ENCODE measurements at regions not wholly inside any gene's neighbourhood (a gene's known extent, or its start where the extent isn't known, plus 50 kb on each side); places are given as distances from the start of the nearest gene placed in this dataset.

GRCh38 chr5:123755653-123756317 lies 243.8 kb downstream of the CSNK1G3 start:
- DNase-seq (ENCODE audit: low read depth) = no peak

- no peak for DNase-seq (ENCODE audit: low read depth)
Measured at GRCh38 chr5:123754908-123755307, 242.9 kb downstream of the CSNK1G3 start.

- no peak for DNase-seq (ENCODE audit: low read depth)
Measured at GRCh38 chr5:123753937-123754891, 242.2 kb downstream of the CSNK1G3 start.

- no peak for DNase-seq (ENCODE audit: low read depth)
Measured at GRCh38 chr5:123753180-123753936, 241.4 kb downstream of the CSNK1G3 start.

GRCh38 chr5:123752552-123753179 lies 240.7 kb downstream of the CSNK1G3 start:
- no peak for DNase-seq (ENCODE audit: low read depth)

GRCh38 chr5:123751670-123752069 lies 239.7 kb downstream of the CSNK1G3 start:
- no peak for DNase-seq (ENCODE audit: low read depth)

GRCh38 chr5:123748239-123748638 lies 236.3 kb downstream of the CSNK1G3 start:
- DNase-seq (ENCODE audit: low read depth) = no peak

- no peak for DNase-seq (ENCODE audit: low read depth)
Measured at GRCh38 chr5:123746683-123747360, 234.8 kb downstream of the CSNK1G3 start.

GRCh38 chr5:123743990-123744583 lies 232.1 kb downstream of the CSNK1G3 start:
- DNase-seq (ENCODE audit: low read depth) = no peak

- no peak for DNase-seq (ENCODE audit: low read depth)
Measured at GRCh38 chr5:123735384-123735783, 223.4 kb downstream of the CSNK1G3 start.

- DNase-seq (ENCODE audit: low read depth) = no peak
Measured at GRCh38 chr5:123732257-123732656, 220.3 kb downstream of the CSNK1G3 start.

- no peak for DNase-seq (ENCODE audit: low read depth)
Measured at GRCh38 chr5:123722451-123722850, 210.5 kb downstream of the CSNK1G3 start.

- no peak for DNase-seq (ENCODE audit: low read depth)
Measured at GRCh38 chr5:123721675-123722276, 209.8 kb downstream of the CSNK1G3 start.

- no peak for DNase-seq (ENCODE audit: low read depth)
Measured at GRCh38 chr5:123720955-123721354, 209.0 kb downstream of the CSNK1G3 start.

GRCh38 chr5:123720339-123720738 lies 208.4 kb downstream of the CSNK1G3 start:
- DNase-seq (ENCODE audit: low read depth) = no peak

- DNase-seq (ENCODE audit: low read depth) = no peak
Measured at GRCh38 chr5:123719004-123719403, 207.0 kb downstream of the CSNK1G3 start.

GRCh38 chr5:123718238-123718637 lies 206.3 kb downstream of the CSNK1G3 start:
- DNase-seq (ENCODE audit: low read depth) = no peak

GRCh38 chr5:123717139-123717538 lies 205.2 kb downstream of the CSNK1G3 start:
- DNase-seq (ENCODE audit: low read depth) = no peak

- DNase-seq (ENCODE audit: low read depth) = no peak
Measured at GRCh38 chr5:123710031-123710430, 198.1 kb downstream of the CSNK1G3 start.

GRCh38 chr5:123709422-123709821 lies 197.4 kb downstream of the CSNK1G3 start:
- no peak for DNase-seq (ENCODE audit: low read depth)

Measured in activated T-helper 9 cell treated with anti-CD3 and anti-CD28 coated beads, Interleukin-2, amount 50 U/mL, for 16 hours (primary cell).